Anterior cingulate cortex (tissue), 58 donors: ENCODE measurements at regions not wholly inside any gene's neighbourhood (a gene's known extent, or its start where the extent isn't known, plus 50 kb on each side); places are given as distances from the start of the nearest gene placed in this dataset.

Experiments used
- DNase-seq, 58 donors: peaks; one replicate each; lab custom pipeline; 2025; lab: John Stamatoyannopoulos, UW

- no peak for DNase-seq
Observed at GRCh38 chr17:56076980-56077379, 76.3 kb upstream of the ANKFN1 start.

- no peak for DNase-seq
Observed at GRCh38 chr17:56083475-56083874, 69.8 kb upstream of the ANKFN1 start.

GRCh38 chr17:56085576-56086267 lies 67.6 kb upstream of the ANKFN1 start:
- DNase-seq, result no peak

- no peak for DNase-seq
Observed at GRCh38 chr17:56087199-56087598, 66.1 kb upstream of the ANKFN1 start.

- no peak for DNase-seq
Observed at GRCh38 chr17:56096026-56096810, 57.1 kb upstream of the ANKFN1 start.

- no peak for DNase-seq
Observed at GRCh38 chr17:56098746-56099145, 54.5 kb upstream of the ANKFN1 start.

- DNase-seq, result no peak
Observed at GRCh38 chr17:56099649-56100048, 53.6 kb upstream of the ANKFN1 start.
